Testis (tissue), 2 donors: ENCODE measurements at regions not wholly inside any gene's neighbourhood (a gene's known extent, or its start where the extent isn't known, plus 50 kb on each side); places are given as distances from the start of the nearest gene placed in this dataset.
"Not testable (repeated sequence)": the region's sequence is repeated elsewhere in the genome, so short reads cannot be mapped to it uniquely, and the experiment has no call there.

Source experiments
- CTCF ChIP-seq, 3 experiments: fragments of 450-650 bp in 2 of 3; fragments of 200-600 bp in 1 of 3; sonication (generic) in 1 of 3; IDR thresholded peaks; one replicate each; pipeline ENCODE4 v1.5.1; 2016 to 2019; ENCODE audit warnings: antibody characterized with exemption in 3 of 3, mild to moderate bottlenecking in 2 of 3, moderate library complexity in 1 of 3
- POLR2A ChIP-seq: fragments of 450-650 bp; IDR thresholded peaks from one replicate; pipeline ENCODE4 v1.6.1; 2017; ENCODE audit warnings: antibody characterized with exemption, mild to moderate bottlenecking, moderate library complexity

- not testable (repeated sequence) for TF ChIP-seq CTCF (IDR thresholded peaks at IDR 0.05); POLR2A
These were observed 208.8 kb downstream of the KDM5D start for GRCh38 chrY:19535697-19536096.
